ENCODE measurements at regions not wholly inside any gene's neighbourhood (a gene's known extent, or its start where the extent isn't known, plus 50 kb on each side); places are given as distances from the start of the nearest gene placed in this dataset.

- DNase-seq: no peak
- Histone ChIP-seq H3K4me3 (ENCODE audit: low read length) (no peak overlapping the region), H3K9me3 (ENCODE audit: control insufficient read depth in 1 of 2, insufficient read depth in 1 of 2, low read length in 2 of 2) (peaks cover 11 to 26% of the 10 kb centered on the region in 2 experiments), H3K27ac (ENCODE audit: low read depth in 1 of 2, low read length in 2 of 2) (no peak overlapping the region), H3K4me1 (ENCODE audit: insufficient read depth, low read length) (no peaks in the 10 kb centered on the region), H3K36me3 (ENCODE audit: insufficient read depth, low read length) (no peaks in the 10 kb centered on the region), H3K27me3 (ENCODE audit: control insufficient read depth in 1 of 2, insufficient read depth in 2 of 2, low read length in 2 of 2) (peaks cover 0 to 4% of the 10 kb centered on the region in 2 experiments)
- Mint-ChIP-seq H3K27me3 (no peaks in the 10 kb centered on the region), H3K27ac (no peak overlapping the region), H3K36me3 (ENCODE audit: low read depth) (no peaks in the 10 kb centered on the region), H3K9me3 (peaks cover 5% of the 10 kb centered on the region), H3K4me1 (ENCODE audit: low read depth) (no peaks in the 10 kb centered on the region), H3K4me3 (no peak overlapping the region)
- TF ChIP-seq CTCF (IDR thresholded peaks at IDR 0.05): no peak
- ChIA-PET POLR2A (interaction anchor here (1.5 kb wide), 1 partner anchor 16 kb away, joined by 4 read pairs; no protein-coding TSS in a partner anchor), CTCF (no interaction called here)
- intact Hi-C loops (cut with DNase I, micrococcal nuclease): loop anchor here in 1 of 2 experiments (10.0 kb wide), 3 partner anchors 344 to 1486 kb away; partner anchors contain the start of genes CTBP1, HTT and HTT-AS
- ATAC-seq (ENCODE audit: poor library complexity): no peak
Measured at GRCh38 chr4:1589098-1589497, 95.0 kb downstream of the FAM53A start.

GRCh38 chr4:1588306-1588705, 95.8 kb downstream of the FAM53A start:
- H3K4me3 Mint-ChIP-seq: no peak overlapping the region
- H3K36me3 ChIP-seq (ENCODE audit: insufficient read depth, low read length): no peaks in the 10 kb centered on the region
- no peaks in the 10 kb centered on the region for H3K4me1 Mint-ChIP-seq (ENCODE audit: low read depth)
- H3K27ac ChIP-seq (ENCODE audit: low read depth in 1 of 2, low read length in 2 of 2): no peak overlapping the region
- CTCF ChIA-PET: no interaction called here
- H3K36me3 Mint-ChIP-seq (ENCODE audit: low read depth): no peaks in the 10 kb centered on the region
- H3K27me3 ChIP-seq (ENCODE audit: control insufficient read depth in 1 of 2, insufficient read depth in 2 of 2, low read length in 2 of 2): peaks cover 0 to 4% of the 10 kb centered on the region in 2 experiments
- no peak overlapping the region for H3K27ac Mint-ChIP-seq
- no peak for TF ChIP-seq CTCF (IDR thresholded peaks at IDR 0.05)
- H3K9me3 ChIP-seq (ENCODE audit: control insufficient read depth in 1 of 2, insufficient read depth in 1 of 2, low read length in 2 of 2): peaks cover 11 to 26% of the 10 kb centered on the region in 2 experiments
- no peaks in the 10 kb centered on the region for H3K27me3 Mint-ChIP-seq
- no peaks in the 10 kb centered on the region for H3K4me1 ChIP-seq (ENCODE audit: insufficient read depth, low read length)
- H3K4me3 ChIP-seq (ENCODE audit: low read length): no peak overlapping the region
- POLR2A ChIA-PET: interaction anchor here (1.5 kb wide), 1 partner anchor 17 kb away, joined by 4 read pairs; no protein-coding TSS in a partner anchor
- ATAC-seq (ENCODE audit: poor library complexity): no peak
- DNase-seq: no peak
- intact Hi-C loops (cut with DNase I, micrococcal nuclease): loop anchor here in 1 of 2 experiments (10.0 kb wide), 3 partner anchors 344 to 1486 kb away; partner anchors contain the start of genes CTBP1, HTT and HTT-AS
- peaks cover 5% of the 10 kb centered on the region for H3K9me3 Mint-ChIP-seq

GRCh38 chr4:1584498-1584897, 99.6 kb downstream of the FAM53A start:
- H3K36me3 ChIP-seq (ENCODE audit: insufficient read depth, low read length): no peaks in the 10 kb centered on the region
- ChIA-PET POLR2A (no interaction called here), CTCF (no interaction called here)
- H3K27ac Mint-ChIP-seq: peak overlapping the region; percentile 33
- DNase-seq (peak in 1 of 14 experiments; percentile 3), ATAC-seq (ENCODE audit: poor library complexity) (no peak)
- intact Hi-C loops (cut with DNase I, micrococcal nuclease): loop anchor here in 1 of 2 experiments (5.0 to 10.0 kb wide), 4 partner anchors 128 to 1490 kb away; partner anchors contain the start of genes CTBP1, HTT, HTT-AS and SLBP
- no peaks in the 10 kb centered on the region for H3K36me3 Mint-ChIP-seq (ENCODE audit: low read depth)
- no peaks in the 10 kb centered on the region for H3K27me3 Mint-ChIP-seq
- no peaks in the 10 kb centered on the region for H3K27me3 ChIP-seq (ENCODE audit: control insufficient read depth in 1 of 2, insufficient read depth in 2 of 2, low read length in 2 of 2)
- peaks cover 6% of the 10 kb centered on the region for H3K4me1 ChIP-seq (ENCODE audit: insufficient read depth, low read length)
- no peak overlapping the region for H3K27ac ChIP-seq (ENCODE audit: low read depth in 1 of 2, low read length in 2 of 2)
- H3K4me3 ChIP-seq (ENCODE audit: low read length): no peak overlapping the region
- no peaks in the 10 kb centered on the region for H3K4me1 Mint-ChIP-seq (ENCODE audit: low read depth)
- H3K4me3 Mint-ChIP-seq: no peak overlapping the region
- H3K9me3 ChIP-seq (ENCODE audit: control insufficient read depth in 1 of 2, insufficient read depth in 1 of 2, low read length in 2 of 2): peaks cover 0 to 14% of the 10 kb centered on the region in 2 experiments
- TF ChIP-seq CTCF (IDR thresholded peaks at IDR 0.05): no peak
- peaks cover 2% of the 10 kb centered on the region for H3K9me3 Mint-ChIP-seq

All from CD4-positive, alpha-beta T cell (primary cell).